GM19455 (cell line): ENCODE measurements at regions not wholly inside any gene's neighbourhood (a gene's known extent, or its start where the extent isn't known, plus 50 kb on each side); places are given as distances from the start of the nearest gene placed in this dataset.
"Not testable (repeated sequence)": the region's sequence is repeated elsewhere in the genome, so short reads cannot be mapped to it uniquely, and the experiment has no call there.

Experiments
- ATAC-seq: cut with Tn5 transposase; IDR thresholded peaks from one replicate; pipeline ENCODE4 v1.9.1; 2021; ENCODE audit not compliant: unreplicated experiment

GRCh38 chr12:124707316-124707715 is 139.9 kb upstream of the NCOR2 start:
- no peak for ATAC-seq

- ATAC-seq = no peak
Measured at GRCh38 chr12:124706363-124706762, 139.0 kb upstream of the NCOR2 start.

- ATAC-seq = no peak
Measured at GRCh38 chr12:124705545-124706138, 138.2 kb upstream of the NCOR2 start.

- no peak for ATAC-seq
Measured at GRCh38 chr12:124704619-124705018, 137.2 kb upstream of the NCOR2 start.

- no peak for ATAC-seq
Measured at GRCh38 chr12:124703856-124704255, 136.4 kb upstream of the NCOR2 start.

GRCh38 chr12:124702736-124703135 is 135.3 kb upstream of the NCOR2 start:
- ATAC-seq = no peak

GRCh38 chr12:124700810-124701592 is 133.6 kb upstream of the NCOR2 start:
- no peak for ATAC-seq

GRCh38 chr12:124699909-124700308 is 132.5 kb upstream of the NCOR2 start:
- no peak for ATAC-seq

GRCh38 chr12:124698998-124699305 is 131.5 kb upstream of the NCOR2 start:
- ATAC-seq = no peak

- no peak for ATAC-seq
Measured at GRCh38 chr12:124698211-124698997, 131.0 kb upstream of the NCOR2 start.

GRCh38 chr12:124697722-124698121 is 130.3 kb upstream of the NCOR2 start:
- ATAC-seq = not testable (repeated sequence)

GRCh38 chr12:124696693-124697476 is 129.5 kb upstream of the NCOR2 start:
- ATAC-seq = no peak

GRCh38 chr12:124695861-124696260 is 128.4 kb upstream of the NCOR2 start:
- ATAC-seq = no peak

GRCh38 chr12:124694846-124695497 is 127.6 kb upstream of the NCOR2 start:
- no peak for ATAC-seq

GRCh38 chr12:124694250-124694649 is 126.8 kb upstream of the NCOR2 start:
- no peak for ATAC-seq

GRCh38 chr12:124693111-124693723 is 125.8 kb upstream of the NCOR2 start:
- no peak for ATAC-seq

- ATAC-seq = no peak
Measured at GRCh38 chr12:124692443-124692842, 125.0 kb upstream of the NCOR2 start.

GRCh38 chr12:124691429-124691828 is 124.0 kb upstream of the NCOR2 start:
- ATAC-seq = no peak

GRCh38 chr12:124689631-124690030 is 122.2 kb upstream of the NCOR2 start:
- ATAC-seq = no peak

GRCh38 chr12:124688356-124688992 is 121.1 kb upstream of the NCOR2 start:
- no peak for ATAC-seq
